Retinal pigment epithelial cell (primary cell): ENCODE measurements at regions not wholly inside any gene's neighbourhood (a gene's known extent, or its start where the extent isn't known, plus 50 kb on each side); places are given as distances from the start of the nearest gene placed in this dataset.

ENCODE experiments used
- DNase-seq: peaks from one replicate; pipeline ENCODE4 v3.0.0-alpha.2; 2010; ENCODE audit warnings: low read depth
- H3K4me3 ChIP-seq: 2 replicates; pipeline ENCODE4 v1.5.1; 2011; ENCODE audit warnings: mild to moderate bottlenecking, low read length, control low read depth, moderate library complexity
- TF ChIP-seq, protein P1 (sequence below): conservative IDR thresholded peaks from 2 replicates; pipeline ENCODE4 v1.5.1; 2011; ENCODE audit warnings: low read depth, low read length, control low read depth, inconsistent platforms

DNA sequence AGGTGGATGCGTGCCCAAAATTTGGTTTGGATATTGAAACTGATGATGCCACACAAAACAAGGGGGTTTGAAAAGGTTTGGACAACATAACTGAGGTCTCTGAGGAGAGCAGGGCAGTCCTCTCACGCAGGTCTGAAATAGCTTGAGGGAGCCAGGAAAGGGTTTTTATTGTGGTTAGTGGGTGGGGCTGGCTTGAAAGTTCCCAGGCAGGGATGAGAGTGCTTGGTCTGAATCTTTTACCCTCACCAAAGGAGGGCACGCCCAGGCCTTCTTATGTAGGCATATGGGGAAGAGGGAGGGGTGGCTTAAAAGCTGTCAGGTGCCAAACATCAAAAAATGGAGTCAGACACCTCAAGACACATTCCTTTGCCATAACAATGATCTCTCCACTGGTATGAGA is 493.1 kb upstream of the CCDC196 start:
- TF ChIP-seq, protein P1, sequence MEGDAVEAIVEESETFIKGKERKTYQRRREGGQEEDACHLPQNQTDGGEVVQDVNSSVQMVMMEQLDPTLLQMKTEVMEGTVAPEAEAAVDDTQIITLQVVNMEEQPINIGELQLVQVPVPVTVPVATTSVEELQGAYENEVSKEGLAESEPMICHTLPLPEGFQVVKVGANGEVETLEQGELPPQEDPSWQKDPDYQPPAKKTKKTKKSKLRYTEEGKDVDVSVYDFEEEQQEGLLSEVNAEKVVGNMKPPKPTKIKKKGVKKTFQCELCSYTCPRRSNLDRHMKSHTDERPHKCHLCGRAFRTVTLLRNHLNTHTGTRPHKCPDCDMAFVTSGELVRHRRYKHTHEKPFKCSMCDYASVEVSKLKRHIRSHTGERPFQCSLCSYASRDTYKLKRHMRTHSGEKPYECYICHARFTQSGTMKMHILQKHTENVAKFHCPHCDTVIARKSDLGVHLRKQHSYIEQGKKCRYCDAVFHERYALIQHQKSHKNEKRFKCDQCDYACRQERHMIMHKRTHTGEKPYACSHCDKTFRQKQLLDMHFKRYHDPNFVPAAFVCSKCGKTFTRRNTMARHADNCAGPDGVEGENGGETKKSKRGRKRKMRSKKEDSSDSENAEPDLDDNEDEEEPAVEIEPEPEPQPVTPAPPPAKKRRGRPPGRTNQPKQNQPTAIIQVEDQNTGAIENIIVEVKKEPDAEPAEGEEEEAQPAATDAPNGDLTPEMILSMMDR: no peak
- DNase-seq: no peak

DNA sequence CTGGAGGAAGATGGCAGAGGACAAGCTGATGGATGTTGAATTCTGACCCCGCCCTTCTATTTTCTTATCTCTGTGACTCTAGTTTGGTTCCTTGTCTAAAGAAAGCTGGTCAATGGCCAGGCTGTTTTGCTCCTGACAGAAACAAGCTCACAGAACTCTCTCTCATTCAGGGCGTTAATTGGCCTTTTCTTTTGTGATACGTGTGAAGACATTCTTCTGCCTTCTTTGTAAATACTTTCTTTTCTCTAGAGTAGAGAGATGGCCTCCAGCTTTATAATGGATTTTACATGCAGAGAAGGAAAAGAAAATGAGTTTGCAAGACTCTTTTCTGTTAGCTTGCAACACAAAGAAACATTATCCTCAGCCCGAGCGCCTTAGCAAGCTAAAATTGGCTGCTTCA is 492.2 kb upstream of the CCDC196 start:
- no peak overlapping the region for H3K4me3 ChIP-seq
- DNase-seq: no peak
- TF ChIP-seq, protein P1: no peak

More for the DNA sequence above, 493.1 kb upstream of the CCDC196 start:
- H3K4me3 ChIP-seq: no peak overlapping the region

DNA sequence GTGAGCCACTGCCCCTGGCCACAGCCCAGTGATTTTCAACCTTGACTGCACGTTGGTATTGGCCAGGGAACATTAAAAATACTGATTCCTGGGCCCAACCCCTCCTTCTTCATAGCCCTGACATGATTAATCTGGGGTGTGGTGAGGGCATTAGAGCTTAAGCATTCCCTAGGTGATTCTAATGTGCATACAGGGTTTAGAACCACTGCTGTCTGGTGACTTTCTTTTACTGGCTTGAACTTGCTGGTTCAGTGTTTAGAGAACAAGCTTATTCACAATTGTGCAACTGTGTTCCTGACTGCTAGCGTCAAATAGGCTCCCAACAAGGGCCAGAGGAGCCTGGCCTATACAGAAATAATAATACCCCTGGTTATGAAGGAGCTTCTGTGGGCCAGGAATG is 488.8 kb upstream of the CCDC196 start:
- no peak for DNase-seq
- TF ChIP-seq, protein P1: no peak
- no peak overlapping the region for H3K4me3 ChIP-seq

DNA sequence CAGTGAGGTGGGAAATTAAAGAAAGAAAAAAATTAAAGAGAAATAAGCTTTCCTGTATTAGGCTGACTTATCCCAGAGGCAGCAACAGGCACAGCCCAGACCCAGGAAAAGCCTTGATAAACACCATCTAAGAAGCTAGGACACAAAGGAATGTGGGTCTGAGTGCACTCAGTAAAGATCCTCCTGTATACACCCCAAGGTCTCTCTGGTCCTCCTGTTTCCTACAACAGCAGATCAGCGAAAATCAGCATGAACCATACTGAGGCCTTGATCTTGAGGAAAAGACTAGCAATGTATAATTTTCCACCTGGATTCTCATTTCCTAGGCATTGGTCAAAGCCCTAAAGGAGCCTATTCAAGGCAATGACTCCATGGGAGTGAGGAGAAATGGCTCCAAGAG is 486.3 kb upstream of the CCDC196 start:
- no peak for DNase-seq
- TF ChIP-seq, protein P1: no peak
- H3K4me3 ChIP-seq: no peak overlapping the region

DNA sequence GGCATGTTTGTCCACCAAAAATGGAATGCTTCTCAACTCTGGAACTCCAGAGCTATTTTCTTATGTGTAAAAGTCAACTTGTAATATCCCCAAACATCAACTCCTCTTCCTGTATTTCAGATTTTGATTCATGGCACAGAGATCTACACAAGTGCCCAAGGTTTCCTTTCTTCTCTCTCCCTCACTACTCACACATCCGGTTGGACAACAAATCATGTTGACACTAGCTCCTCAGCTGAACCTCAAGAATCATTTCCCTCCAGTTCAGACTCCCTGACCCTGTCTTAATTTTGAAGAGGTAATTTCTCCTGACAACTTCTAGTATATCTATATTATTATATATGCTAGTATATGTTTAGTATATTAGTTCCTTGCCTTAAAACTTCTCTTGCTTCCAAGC is 485.4 kb upstream of the CCDC196 start:
- DNase-seq: no peak
- no peak overlapping the region for H3K4me3 ChIP-seq
- TF ChIP-seq, protein P1: no peak

DNA sequence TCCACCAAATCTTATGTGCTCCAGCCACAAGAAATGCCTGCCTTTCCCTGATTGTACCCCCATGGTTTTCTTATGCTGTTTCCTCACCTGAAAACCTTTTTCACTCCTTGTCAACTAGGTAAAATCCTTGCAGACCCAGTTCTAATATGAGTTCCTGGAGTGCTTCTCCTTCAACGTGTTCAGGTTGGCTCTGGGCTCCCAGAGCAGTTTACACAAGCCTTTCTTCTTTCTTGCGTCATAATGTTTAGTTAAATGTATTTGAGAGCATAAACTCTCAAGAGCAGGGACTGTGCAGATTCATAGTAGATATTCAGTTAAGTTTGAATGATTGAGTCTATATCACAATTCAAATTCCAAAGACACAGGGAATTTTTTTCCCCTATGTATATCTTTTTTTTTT is 484.8 kb upstream of the CCDC196 start:
- TF ChIP-seq, protein P1: no peak
- no peak overlapping the region for H3K4me3 ChIP-seq
- DNase-seq: no peak

DNA sequence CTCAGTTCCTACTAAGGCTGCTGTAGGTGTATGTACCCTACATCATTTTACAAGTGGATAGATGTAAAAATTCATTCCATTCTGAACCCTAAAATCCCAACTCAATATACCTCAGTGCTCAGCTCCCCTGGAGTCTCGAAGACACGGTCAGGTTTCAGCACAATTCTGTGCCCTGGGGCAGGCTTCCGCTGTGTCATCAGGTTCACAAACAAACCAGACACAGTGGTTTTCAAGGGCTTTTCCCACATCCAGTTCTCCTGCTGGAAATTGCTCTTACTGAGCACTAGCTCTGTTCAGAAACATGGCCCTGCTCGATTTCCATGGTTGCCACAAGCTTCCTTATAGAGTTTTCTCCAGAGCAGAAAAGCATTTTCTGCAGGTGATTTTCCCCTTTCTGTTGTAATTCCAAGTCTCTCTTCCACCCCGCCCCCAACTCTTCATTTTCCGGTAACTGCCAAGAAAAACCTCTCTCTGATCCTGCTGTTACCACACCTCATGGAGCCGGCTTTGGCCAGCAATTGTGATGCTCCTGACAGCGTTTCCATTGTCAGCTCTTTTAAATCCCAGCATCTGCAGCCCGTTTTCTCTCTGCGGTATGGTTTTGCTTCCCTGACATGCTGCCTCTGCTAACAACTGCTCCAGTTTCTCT is 483.0 kb upstream of the CCDC196 start:
- no peak for DNase-seq
- TF ChIP-seq, protein P1: no peak
- H3K4me3 ChIP-seq: no peak overlapping the region
